GM20000 (cell line): ENCODE measurements at regions not wholly inside any gene's neighbourhood (a gene's known extent, or its start where the extent isn't known, plus 50 kb on each side); places are given as distances from the start of the nearest gene placed in this dataset.

Source experiments
- DNase-seq: peaks from one replicate; pipeline ENCODE4 v3.0.0; 2012; ENCODE audit warnings: low spot score
- CTCF ChIP-seq: IDR thresholded peaks from 2 replicates; pipeline ENCODE4 v1.5.1; 2012; ENCODE audit warnings: mild to moderate bottlenecking, control low read depth; ENCODE audit errors: extremely low read depth, missing control alignments

GRCh38 chr10:94173594-94173993 lies 179.9 kb downstream of the PLCE1 start:
- no peak for TF ChIP-seq CTCF
- DNase-seq: no peak

GRCh38 chr10:94174838-94175237 lies 181.1 kb downstream of the PLCE1 start:
- no peak for DNase-seq
- TF ChIP-seq CTCF: no peak

GRCh38 chr10:94178475-94179253 lies 184.1 kb downstream of the NOC3L start:
- TF ChIP-seq CTCF: no peak
- no peak for DNase-seq

GRCh38 chr10:94180576-94180975 lies 182.2 kb downstream of the NOC3L start:
- DNase-seq: no peak
- TF ChIP-seq CTCF: no peak

DNA sequence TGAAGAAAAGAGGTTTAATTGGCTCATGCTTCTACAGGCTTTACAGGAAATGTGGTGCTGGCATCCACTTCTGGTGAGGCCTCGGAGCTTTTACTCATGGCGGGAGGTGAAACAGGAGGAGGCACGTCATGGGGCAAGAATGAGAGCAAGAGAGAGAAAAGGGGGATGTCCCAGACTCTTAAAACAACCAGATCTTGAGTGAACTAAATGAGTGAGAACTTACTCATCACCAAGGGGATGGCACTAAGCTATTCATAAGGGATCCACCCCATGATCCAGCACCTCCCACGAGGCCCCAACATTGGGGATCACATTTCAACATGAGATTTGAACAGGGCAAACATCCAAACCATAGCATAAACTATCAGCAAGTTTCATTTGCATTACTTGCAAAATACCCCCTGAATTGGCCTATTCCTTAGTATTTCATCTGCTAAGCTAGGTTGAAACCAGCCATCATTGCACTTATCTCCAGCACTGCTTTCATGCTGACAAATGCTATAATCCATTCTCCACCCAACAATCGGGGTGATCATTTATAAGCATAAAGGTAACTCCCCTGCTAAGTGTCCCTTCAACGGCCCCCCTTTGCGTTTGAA lies 179.0 kb downstream of the NOC3L start:
- TF ChIP-seq CTCF: no peak
- DNase-seq: no peak

GRCh38 chr10:94186722-94187121 lies 176.0 kb downstream of the NOC3L start:
- DNase-seq: no peak
- no peak for TF ChIP-seq CTCF

- TF ChIP-seq CTCF: no peak
- DNase-seq: no peak
These were observed 170.4 kb downstream of the NOC3L start for GRCh38 chr10:94192333-94192732.
